ENCODE measurements at regions not wholly inside any gene's neighbourhood (a gene's known extent, or its start where the extent isn't known, plus 50 kb on each side); places are given as distances from the start of the nearest gene placed in this dataset.

GRCh38 chr16:88196471-88197400 is 186.0 kb upstream of the ZNF469 start:
- peaks cover 0 to 2% (median 0%) of the 10 kb centered on the region in 4 experiments; a peak in 2 of 7 replicates for H3K4me1 ChIP-seq (replicated peaks in 1 of 4; ENCODE audit: control insufficient read depth in 3 of 4, insufficient read depth in 4 of 4, low read length in 3 of 4)
- FAIRE-seq (no peak), DNase-seq (ENCODE audit: low read depth in 1 of 2, low spot score in 2 of 2) (no peak)
- H2BK20ac ChIP-seq (ENCODE audit: low read length) = no peak overlapping the region
- H3K9me3 ChIP-seq (ENCODE audit: insufficient read depth in 2 of 2, low read depth in 1 of 2, low read length in 1 of 2) = peaks cover 0 to 4% of the 10 kb centered on the region in 2 experiments; a peak in 2 of 4 replicates
- H3K4ac ChIP-seq (replicated peaks; ENCODE audit: insufficient read length, low read depth, low read length) = peak overlapping the region; percentile 10
- H2BK15ac ChIP-seq (ENCODE audit: low read length) = no peak overlapping the region
- no peak overlapping the region for H3K4me2 ChIP-seq (ENCODE audit: insufficient read depth in 1 of 2, low read depth in 2 of 2, low read length in 2 of 2)
- no peak overlapping the region for H2AFZ ChIP-seq (ENCODE audit: low read length)
- no peak overlapping the region for H3K14ac ChIP-seq (ENCODE audit: insufficient read length)
- H2AK5ac ChIP-seq (ENCODE audit: low read depth, low read length) = no peak overlapping the region
- no peak overlapping the region for H3K4me3 ChIP-seq (ENCODE audit: extremely low read depth in 1 of 4, insufficient read depth in 2 of 4, low read depth in 3 of 4, low read length in 4 of 4)
- H3K56ac ChIP-seq (replicated peaks; ENCODE audit: insufficient read length, low read depth, low read length) = no peak overlapping the region
- no peaks in the 10 kb centered on the region for H3K27me3 ChIP-seq (replicated peaks in 1 of 4; ENCODE audit: control insufficient read depth in 3 of 4, extremely low read depth in 1 of 4, insufficient read depth in 3 of 4, low read length in 3 of 4)
- no peak overlapping the region; the same call in 1 of the 2 replicates for H4K8ac ChIP-seq (ENCODE audit: extremely low read depth, insufficient read depth, low read length)
- peaks cover 8% of the 10 kb centered on the region; the same call in 1 of the 2 replicates for H3K23me2 ChIP-seq (ENCODE audit: low read depth, low read length)
- H3K23ac ChIP-seq (ENCODE audit: insufficient read length) = no peak overlapping the region
- no peak overlapping the region for H3K27ac ChIP-seq (ENCODE audit: low read depth, low read length)
- WGBS, 2 experiments (ENCODE audit: extremely low coverage in 1 of 2, insufficient coverage in 1 of 2, insufficient read length in 1 of 2, insufficient replicate concordance in 2 of 2, low coverage in 1 of 2, low lambda C conversion rate in 2 of 2, missing lambda C conversion rate in 1 of 2) = 86% methylated on average over 15 of the region's 16 CpGs; no CpG with 5 or more reads in 1 of the 2 experiments
- no peak overlapping the region for H4K5ac ChIP-seq (ENCODE audit: insufficient read length, low read depth, low read length)
- H3K18ac ChIP-seq (ENCODE audit: extremely low read depth, low read length) = no peak overlapping the region
- POLR2A ChIA-PET (ENCODE audit: partially characterized antibody) = no interaction called here
- CTCF ChIA-PET (ENCODE audit: partially characterized antibody) = interaction anchor here (1.1 kb wide), 1 partner anchor 241 kb away, joined by 4 read pairs; no protein-coding TSS in a partner anchor
- H2BK120ac ChIP-seq (replicated peaks; ENCODE audit: low read depth, low read length) = no peak overlapping the region
- H2BK12ac ChIP-seq (ENCODE audit: low read depth, low read length) = no peak overlapping the region
- no peaks in the 10 kb centered on the region for H3K36me3 ChIP-seq (ENCODE audit: control insufficient read depth in 2 of 4, insufficient read depth in 4 of 4, low read length in 3 of 4)
- no peaks in the 10 kb centered on the region for H4K20me1 ChIP-seq (replicated peaks in 1 of 2; ENCODE audit: control insufficient read depth in 1 of 2, insufficient read depth in 2 of 2, low read length in 2 of 2)
- H3K9ac ChIP-seq (replicated peaks in 1 of 4; ENCODE audit: extremely low read depth in 1 of 4, low read depth in 3 of 4, low read length in 3 of 4) = no peak overlapping the region
- no peak overlapping the region for H2BK5ac ChIP-seq (ENCODE audit: low read depth, low read length)
- H3K79me2 ChIP-seq (ENCODE audit: control insufficient read depth in 1 of 2, insufficient read depth in 2 of 2, low read length in 2 of 2) = no peaks in the 10 kb centered on the region
- no peak overlapping the region for H4K91ac ChIP-seq (replicated peaks; ENCODE audit: insufficient read length, low read length)
- H3K79me1 ChIP-seq (ENCODE audit: low read depth, low read length) = no peaks in the 10 kb centered on the region
- TF ChIP-seq HDAC2 (IDR thresholded peaks at IDR 0.05; ENCODE audit: borderline replicate concordance in 1 of 2, low read depth in 2 of 2, low read length in 2 of 2) = no peak
- TF ChIP-seq RFX5 (IDR thresholded peaks at IDR 0.05; ENCODE audit: borderline replicate concordance, low read depth, low read length) = no peak
- no peak for TF ChIP-seq EGR1 (IDR thresholded peaks at IDR 0.05; ENCODE audit: borderline replicate concordance, low read depth, low read length)
- no peak for TF ChIP-seq MAFK (IDR thresholded peaks at IDR 0.05; ENCODE audit: low read depth, low read length)
- no peak for TF ChIP-seq SIN3A (conservative IDR thresholded peaks at IDR 0.05 in 1 of 2, IDR thresholded peaks at IDR 0.05 in 1 of 2; ENCODE audit: low read depth in 1 of 2, low read length in 2 of 2)
- TF ChIP-seq, protein P1, sequence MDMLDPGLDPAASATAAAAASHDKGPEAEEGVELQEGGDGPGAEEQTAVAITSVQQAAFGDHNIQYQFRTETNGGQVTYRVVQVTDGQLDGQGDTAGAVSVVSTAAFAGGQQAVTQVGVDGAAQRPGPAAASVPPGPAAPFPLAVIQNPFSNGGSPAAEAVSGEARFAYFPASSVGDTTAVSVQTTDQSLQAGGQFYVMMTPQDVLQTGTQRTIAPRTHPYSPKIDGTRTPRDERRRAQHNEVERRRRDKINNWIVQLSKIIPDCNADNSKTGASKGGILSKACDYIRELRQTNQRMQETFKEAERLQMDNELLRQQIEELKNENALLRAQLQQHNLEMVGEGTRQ (IDR thresholded peaks at IDR 0.05; ENCODE audit: low read length) = no peak
- no peak for TF ChIP-seq TCF12 (IDR thresholded peaks at IDR 0.05; ENCODE audit: low read depth, low read length)
- TF ChIP-seq CREB1 (IDR thresholded peaks at IDR 0.05) = no peak
- TF ChIP-seq KDM5A (IDR thresholded peaks at IDR 0.05; ENCODE audit: low read length) = no peak
- no peak for TF ChIP-seq TAF7 (optimal IDR thresholded peaks at IDR 0.05; ENCODE audit: borderline replicate concordance, low read depth, low read length)
- TF ChIP-seq POLR2AphosphoS5 (IDR thresholded peaks at IDR 0.05; ENCODE audit: low read depth, low read length) = no peak

Measured in H1 (cell line).